Mesothelial cell of epicardium (in vitro differentiated cells): ENCODE measurements at regions not wholly inside any gene's neighbourhood (a gene's known extent, or its start where the extent isn't known, plus 50 kb on each side); places are given as distances from the start of the nearest gene placed in this dataset.

ENCODE experiments used
- DNase-seq, 2 experiments: peaks; one replicate each; pipeline ENCODE4 v3.0.0; 2021; ENCODE audit warnings: low spot score in 2 of 2; ENCODE audit not compliant: unreplicated experiment in 2 of 2
- H3K27ac Mint-ChIP-seq: 2 replicates; pipeline ENCODE4 v1.8.0; 2021; ENCODE audit warnings: mixed read lengths
- H3K27me3 Mint-ChIP-seq: 2 replicates; pipeline ENCODE4 v1.8.0; 2021; ENCODE audit warnings: low read depth, mixed read lengths
- H3K36me3 Mint-ChIP-seq: 2 replicates; pipeline ENCODE4 v1.8.0; 2021; ENCODE audit warnings: mixed read lengths
- H3K4me1 Mint-ChIP-seq: 2 replicates; pipeline ENCODE4 v1.8.0; 2021; ENCODE audit warnings: mixed read lengths
- H3K4me3 Mint-ChIP-seq: 2 replicates; pipeline ENCODE4 v1.8.0; 2021; ENCODE audit warnings: mild to moderate bottlenecking, moderate library complexity, mixed read lengths
- H3K9me3 Mint-ChIP-seq: 2 replicates; pipeline ENCODE4 v1.8.0; 2021; ENCODE audit warnings: mixed read lengths
- TF ChIP-seq, protein P1 (sequence below): fragments of 200-600 bp; sonication (generic); IDR thresholded peaks from one replicate; pipeline ENCODE4 v1.5.0; 2021; ENCODE audit warnings: antibody characterized with exemption; ENCODE audit not compliant: unreplicated experiment

DNA sequence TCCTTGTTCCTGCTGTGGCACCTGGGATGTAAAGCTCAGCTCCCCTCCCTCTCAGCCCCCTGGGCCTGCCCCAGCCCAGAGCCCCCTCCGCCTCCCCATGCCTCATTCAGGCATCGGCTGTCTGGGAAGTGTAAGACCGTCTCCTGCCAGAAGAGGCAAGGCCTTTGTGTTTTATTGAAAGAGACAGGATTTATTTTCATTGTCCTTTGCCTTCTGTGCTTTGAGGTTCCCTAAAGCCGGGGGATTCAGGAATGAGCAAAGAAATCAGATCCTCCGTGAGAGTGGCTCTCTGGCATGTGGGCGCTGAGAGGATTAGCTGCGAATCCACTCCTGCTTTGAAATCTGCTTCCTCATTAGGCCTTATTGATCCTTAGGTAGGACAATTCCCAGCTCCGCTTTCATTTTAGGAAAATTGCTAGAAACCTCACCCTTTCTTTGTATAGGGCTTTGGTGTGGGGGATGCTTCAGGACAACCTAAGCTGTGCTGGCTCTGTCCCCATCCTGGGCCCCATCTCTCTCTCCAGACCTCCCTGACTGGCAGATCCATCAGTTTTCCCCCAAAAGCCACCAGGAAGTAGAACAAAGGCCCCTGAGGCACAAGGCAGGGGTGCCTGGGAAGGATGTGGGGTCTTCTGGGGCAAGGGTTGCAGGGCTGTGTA is 211.5 kb upstream of the TNRC6C start:
- H3K36me3 Mint-ChIP-seq, result no peaks in the 10 kb centered on the region
- no peak overlapping the region for H3K4me3 Mint-ChIP-seq
- peak overlapping the region; percentile 22 for H3K27ac Mint-ChIP-seq
- H3K9me3 Mint-ChIP-seq, result peaks cover 12% of the 10 kb centered on the region
- no peak for DNase-seq
- peaks cover 22% of the 10 kb centered on the region for H3K4me1 Mint-ChIP-seq
- TF ChIP-seq, protein P1, sequence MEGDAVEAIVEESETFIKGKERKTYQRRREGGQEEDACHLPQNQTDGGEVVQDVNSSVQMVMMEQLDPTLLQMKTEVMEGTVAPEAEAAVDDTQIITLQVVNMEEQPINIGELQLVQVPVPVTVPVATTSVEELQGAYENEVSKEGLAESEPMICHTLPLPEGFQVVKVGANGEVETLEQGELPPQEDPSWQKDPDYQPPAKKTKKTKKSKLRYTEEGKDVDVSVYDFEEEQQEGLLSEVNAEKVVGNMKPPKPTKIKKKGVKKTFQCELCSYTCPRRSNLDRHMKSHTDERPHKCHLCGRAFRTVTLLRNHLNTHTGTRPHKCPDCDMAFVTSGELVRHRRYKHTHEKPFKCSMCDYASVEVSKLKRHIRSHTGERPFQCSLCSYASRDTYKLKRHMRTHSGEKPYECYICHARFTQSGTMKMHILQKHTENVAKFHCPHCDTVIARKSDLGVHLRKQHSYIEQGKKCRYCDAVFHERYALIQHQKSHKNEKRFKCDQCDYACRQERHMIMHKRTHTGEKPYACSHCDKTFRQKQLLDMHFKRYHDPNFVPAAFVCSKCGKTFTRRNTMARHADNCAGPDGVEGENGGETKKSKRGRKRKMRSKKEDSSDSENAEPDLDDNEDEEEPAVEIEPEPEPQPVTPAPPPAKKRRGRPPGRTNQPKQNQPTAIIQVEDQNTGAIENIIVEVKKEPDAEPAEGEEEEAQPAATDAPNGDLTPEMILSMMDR, result no peak
- H3K27me3 Mint-ChIP-seq, result peaks cover 10% of the 10 kb centered on the region

DNA sequence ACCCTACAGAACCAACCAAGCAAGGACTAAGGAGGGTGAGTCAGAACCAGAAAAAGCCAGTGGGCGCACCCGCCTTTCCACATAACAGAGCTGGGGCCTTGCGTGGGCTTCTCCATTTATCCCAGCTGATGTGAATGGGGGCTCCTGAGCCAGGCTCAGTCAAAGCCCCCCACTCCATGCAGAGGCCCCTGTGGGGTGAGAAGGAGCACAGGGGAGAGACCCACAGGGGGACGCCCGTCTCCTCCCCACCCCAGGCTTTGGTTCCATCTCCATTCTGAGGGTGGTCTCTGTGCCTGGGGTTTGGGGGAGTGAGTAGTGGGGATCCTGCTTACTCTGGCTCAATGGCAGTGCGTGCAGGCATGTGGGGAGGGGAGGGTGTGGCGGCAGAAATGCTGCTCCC is 210.1 kb upstream of the TNRC6C start:
- Mint-ChIP-seq H3K4me3 (no peak overlapping the region), H3K4me1 (peaks cover 22% of the 10 kb centered on the region), H3K27me3 (peaks cover 4% of the 10 kb centered on the region), H3K9me3 (peaks cover 12% of the 10 kb centered on the region), H3K27ac (no peak overlapping the region), H3K36me3 (no peaks in the 10 kb centered on the region)
- DNase-seq, result no peak
- TF ChIP-seq, protein P1, result no peak

DNA sequence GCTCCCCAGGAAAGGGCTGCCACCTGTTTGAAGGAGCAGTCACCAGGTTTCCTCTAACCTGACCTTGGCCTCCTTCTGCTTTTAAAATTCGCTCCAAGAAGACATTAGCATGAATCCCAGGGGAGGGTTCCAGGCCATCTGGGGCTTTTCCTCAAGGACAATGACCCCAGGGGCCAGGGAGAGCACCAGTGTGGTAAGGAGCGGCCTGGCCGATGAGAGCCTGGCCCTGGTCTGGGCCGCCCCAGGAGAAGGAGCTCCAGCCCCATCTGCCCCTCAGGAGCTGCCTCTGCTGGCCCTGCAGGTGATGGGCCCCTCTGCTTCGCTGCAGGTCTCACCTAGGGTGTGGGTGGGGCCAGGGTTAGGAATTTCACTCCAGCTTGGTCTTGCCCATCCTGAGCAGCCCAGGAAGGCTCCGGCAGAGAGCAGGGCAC is 209.2 kb upstream of the TNRC6C start:
- TF ChIP-seq, protein P1, result no peak
- H3K36me3 Mint-ChIP-seq, result no peaks in the 10 kb centered on the region
- H3K27me3 Mint-ChIP-seq, result peaks cover 5% of the 10 kb centered on the region
- no peak for DNase-seq
- no peak overlapping the region for H3K4me3 Mint-ChIP-seq
- peaks cover 12% of the 10 kb centered on the region for H3K9me3 Mint-ChIP-seq
- peaks cover 22% of the 10 kb centered on the region for H3K4me1 Mint-ChIP-seq
- H3K27ac Mint-ChIP-seq, result no peak overlapping the region

DNA sequence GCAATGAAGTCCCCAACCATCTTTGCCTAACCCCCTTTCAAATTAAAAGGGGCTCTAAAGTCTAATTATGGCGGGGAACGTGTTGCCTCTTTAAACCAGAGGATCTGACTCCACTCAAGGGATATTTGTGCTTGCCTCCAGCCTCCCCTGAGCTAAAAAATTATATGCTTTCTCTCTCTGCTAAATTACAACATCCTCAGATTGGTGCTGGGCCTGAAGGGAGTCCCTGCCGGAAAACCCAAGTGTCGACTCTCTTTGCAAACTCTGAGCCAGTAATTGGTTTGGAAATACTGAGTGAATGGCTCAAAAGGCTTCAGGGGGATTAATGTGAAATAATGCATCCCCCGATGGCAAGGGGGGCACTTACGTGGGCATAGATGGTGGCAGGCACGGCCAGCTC is 208.5 kb upstream of the TNRC6C start:
- TF ChIP-seq, protein P1, result no peak
- Mint-ChIP-seq H3K4me1 (peaks cover 22% of the 10 kb centered on the region), H3K9me3 (peaks cover 17% of the 10 kb centered on the region), H3K4me3 (no peak overlapping the region), H3K27ac (no peak overlapping the region), H3K36me3 (no peaks in the 10 kb centered on the region), H3K27me3 (peaks cover 6% of the 10 kb centered on the region)
- DNase-seq, result no peak

DNA sequence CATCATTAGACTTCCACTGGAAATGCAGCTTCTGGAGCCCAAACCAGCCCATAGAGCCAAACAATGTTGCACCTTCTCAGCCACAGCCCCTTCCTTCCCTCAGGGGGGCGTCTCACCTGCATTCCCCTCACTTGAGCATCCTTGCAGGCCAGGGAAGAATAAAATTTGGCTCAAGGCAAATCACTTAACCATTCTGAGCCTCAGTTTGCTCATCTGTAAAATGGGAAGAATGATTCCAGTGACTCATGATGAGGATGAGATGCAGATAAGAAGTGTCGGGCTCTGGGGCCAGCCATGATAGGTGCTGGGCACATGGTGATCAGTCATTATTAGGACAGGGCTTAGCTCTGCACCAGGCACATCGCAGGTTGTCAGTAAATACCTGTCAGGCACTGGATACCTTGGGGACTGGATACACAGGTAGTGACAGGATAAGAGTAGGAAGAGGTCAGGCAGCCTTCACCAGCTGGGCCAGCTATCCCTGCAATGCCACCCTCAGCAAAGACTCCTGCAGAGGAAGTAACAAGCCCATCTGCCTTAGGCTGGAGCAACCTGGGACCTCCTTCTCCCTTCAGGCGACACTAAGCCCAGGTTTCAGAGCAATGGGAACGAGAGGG is 208.0 kb upstream of the TNRC6C start:
- Mint-ChIP-seq H3K4me1 (peaks cover 22% of the 10 kb centered on the region), H3K9me3 (peaks cover 12% of the 10 kb centered on the region), H3K36me3 (no peaks in the 10 kb centered on the region), H3K27ac (no peak overlapping the region), H3K4me3 (no peak overlapping the region), H3K27me3 (peaks cover 6% of the 10 kb centered on the region)
- TF ChIP-seq, protein P1, result no peak
- no peak for DNase-seq
